HG03066 (cell line): ENCODE measurements at regions not wholly inside any gene's neighbourhood (a gene's known extent, or its start where the extent isn't known, plus 50 kb on each side); places are given as distances from the start of the nearest gene placed in this dataset.

Experiments used
- ATAC-seq: cut with Tn5 transposase; IDR thresholded peaks from one replicate; pipeline ENCODE4 v1.9.1; 2021; ENCODE audit warnings: low read depth; ENCODE audit not compliant: unreplicated experiment

DNA sequence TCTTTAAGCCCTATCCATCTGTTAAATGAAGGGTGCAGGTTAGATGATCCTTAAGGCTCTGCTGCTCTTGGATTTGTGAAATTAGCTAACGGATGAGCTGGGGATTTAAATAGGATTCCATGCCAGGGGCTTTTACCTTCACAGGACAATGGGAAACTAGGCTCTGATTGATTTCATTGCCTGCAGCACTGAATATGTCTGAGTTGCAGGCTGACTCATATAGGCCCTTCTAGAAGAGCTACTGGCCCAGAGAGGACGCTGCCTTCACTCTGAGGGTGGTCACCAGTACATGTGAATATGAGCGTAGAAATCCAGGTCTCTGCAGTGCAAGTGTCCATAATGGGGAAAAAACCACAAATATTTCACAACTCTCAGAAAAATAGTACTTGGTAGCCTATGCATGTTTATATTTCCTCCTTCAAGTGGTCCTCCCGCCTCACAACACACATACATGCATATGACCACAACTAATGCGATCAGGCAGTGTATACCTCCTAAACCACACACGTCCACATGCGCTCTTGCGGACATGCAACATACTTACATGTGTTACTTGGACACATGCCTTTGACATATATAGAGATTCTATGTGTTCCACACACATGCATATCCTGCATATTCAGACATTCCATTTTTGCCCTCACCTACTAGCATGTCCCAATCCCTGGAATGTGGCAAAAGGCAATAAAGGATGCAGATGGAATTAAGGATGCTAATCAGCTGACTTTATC is 233.8 kb upstream of the JUN start:
- ATAC-seq, result no peak

DNA sequence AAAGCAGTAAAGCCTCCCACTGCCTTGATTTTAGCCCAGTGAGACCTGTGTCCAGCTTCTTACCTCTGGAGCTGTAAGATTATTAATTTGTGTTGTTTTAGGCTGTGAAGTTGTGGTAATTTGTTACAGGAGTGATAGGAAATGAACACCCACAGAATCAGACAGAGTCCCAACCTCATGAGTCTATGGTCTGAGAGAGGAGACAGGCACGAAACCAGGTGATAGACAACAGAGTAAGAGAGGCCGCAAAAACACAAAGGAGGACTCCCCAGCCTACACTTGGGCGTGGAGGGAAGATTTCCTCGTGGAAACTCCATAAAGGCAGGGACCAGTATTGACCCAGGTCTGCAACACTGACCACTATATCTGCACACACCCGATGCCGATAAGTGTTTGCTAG is 234.6 kb upstream of the JUN start:
- no peak for ATAC-seq

DNA sequence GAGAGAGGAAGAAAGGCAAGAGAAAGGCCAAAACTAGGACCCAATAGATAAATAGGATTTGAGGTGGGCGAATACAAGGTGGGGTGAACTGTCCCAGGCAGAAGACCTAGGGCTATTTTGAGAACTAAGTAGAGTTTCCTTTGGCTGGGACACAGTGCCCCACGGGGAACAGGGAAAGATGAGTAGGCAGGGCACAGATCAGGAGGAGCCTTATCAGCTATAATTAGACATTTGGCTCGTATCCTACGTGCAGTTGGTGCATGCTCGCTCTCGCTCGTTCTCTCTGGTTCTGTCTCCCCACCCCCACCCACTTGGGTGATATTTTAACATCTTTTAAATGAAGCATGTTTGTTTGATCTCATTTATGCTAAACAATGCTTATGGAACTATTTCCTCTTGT is 235.0 kb upstream of the JUN start:
- no peak for ATAC-seq

DNA sequence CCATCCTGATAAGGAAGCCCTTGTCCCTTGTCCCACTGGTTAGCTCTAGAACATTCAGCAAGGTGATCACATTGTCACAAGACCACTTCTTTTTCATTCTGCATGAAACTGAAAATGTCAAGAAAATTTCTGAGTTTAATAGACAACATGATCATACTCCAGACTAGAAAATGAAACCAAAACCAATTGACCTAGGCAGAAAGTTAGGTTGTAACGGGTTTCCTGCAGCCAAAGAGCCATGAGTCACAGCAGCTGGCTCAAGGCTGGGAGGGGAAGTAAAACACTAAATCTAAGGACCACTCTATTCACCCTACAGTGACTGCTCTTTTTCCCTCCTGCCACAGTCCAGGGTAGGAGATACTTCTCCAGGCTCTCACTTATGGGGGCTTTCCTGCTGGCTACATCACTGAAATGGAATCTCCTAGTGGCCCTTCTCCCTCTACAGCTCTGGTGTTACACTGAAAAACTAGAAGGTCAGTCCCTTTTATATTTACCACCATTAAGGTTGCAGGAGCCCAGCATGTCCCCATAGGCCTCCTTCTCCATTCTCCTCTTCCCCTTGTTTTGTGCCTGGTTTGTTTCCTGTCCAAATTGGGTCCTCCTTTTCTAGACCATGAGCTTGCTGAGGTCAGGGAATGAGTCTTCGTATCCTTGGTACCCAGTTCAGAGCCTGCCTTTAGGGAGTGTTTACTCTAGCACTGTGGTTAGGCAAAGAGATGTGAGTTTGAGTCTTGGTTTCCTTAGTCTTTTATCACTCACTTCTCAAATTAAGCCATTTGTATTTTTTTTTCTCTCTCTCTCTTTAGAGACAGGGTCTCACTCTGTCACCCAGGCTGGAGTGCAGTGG is 236.5 kb upstream of the JUN start:
- peak; percentile 93 for ATAC-seq

DNA sequence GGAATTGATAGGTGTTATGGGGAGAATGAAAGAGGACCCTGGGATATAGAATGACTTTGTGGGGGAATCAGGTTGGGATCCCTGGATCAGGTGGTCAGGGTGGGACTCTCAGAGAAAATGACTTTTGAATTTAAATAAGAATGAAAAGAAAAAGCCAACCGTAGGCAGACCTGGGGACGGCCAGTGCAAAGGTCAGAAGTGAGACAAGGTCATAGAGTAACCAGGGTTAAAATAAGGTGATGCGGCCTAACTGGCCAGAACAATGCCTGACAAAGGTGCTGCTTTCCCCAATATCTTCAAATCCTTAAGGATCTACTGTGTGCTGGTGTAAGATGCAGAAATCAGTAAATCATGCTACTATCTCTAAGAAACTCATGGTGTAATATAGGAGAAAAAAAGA is 238.4 kb upstream of the JUN start:
- no peak for ATAC-seq

DNA sequence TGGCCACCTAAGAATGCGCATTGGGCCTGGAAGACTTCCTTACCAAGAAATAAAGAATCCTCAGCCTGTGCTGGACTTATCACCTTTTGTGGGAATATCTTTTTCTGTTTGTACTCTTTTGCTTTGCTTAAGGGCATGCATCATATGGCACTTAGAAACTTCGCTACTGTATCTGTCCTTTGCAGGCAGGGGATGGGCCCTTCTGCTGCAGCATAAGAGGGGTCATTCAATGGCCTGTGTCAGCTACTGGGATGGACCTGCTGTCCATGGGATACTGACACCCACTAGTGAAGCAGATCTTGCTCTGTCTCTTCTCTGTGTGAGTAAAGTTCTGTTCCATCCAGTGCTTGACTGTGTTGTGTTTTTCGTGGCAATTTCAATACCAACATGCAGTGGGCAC is 239.0 kb upstream of the JUN start:
- ATAC-seq, result no peak

DNA sequence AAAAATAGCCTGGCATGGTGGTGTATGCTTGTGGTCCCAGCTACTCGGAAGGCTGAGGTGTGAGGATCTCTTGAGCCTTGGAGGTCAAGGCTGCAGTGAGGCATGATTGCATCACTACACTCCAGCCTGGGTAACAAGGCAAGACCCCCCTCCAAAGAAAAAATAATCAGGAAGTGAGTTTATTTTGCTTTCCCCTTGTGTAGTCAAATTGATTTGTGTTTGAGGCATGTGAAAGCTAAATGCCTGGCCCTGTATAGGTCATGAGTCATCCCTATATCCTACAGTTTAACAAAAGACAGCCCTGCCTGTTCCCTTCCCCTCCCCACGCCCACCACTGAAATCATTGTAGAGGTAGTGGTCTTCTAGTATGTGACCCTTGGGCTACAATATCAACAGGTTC is 241.4 kb upstream of the JUN start:
- no peak for ATAC-seq

DNA sequence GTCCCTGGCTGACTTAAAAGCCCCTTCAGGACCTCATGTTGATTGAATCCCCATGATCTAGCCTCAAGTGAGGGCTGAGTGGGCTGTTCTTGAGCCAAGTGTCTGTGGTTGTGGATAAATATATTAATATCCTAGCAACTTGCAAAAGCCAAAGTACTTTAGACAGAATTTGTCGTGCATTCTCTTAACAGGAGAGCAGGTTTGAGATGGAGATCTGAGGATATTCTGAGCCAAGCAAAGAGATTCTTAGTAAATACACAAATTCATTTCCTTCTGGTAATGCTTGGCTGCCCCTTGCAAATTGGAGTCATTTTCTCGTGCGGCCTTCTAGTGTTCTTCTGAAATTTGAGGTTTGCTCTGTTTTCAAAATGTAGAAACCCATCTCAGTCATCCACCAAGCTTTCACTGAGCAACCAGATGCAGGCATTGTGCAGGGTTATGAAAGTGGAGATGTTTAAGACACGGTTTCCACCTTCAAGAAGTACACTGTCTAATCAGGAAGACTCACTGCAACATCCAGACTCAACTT is 242.1 kb upstream of the JUN start:
- peak; percentile 92 for ATAC-seq

DNA sequence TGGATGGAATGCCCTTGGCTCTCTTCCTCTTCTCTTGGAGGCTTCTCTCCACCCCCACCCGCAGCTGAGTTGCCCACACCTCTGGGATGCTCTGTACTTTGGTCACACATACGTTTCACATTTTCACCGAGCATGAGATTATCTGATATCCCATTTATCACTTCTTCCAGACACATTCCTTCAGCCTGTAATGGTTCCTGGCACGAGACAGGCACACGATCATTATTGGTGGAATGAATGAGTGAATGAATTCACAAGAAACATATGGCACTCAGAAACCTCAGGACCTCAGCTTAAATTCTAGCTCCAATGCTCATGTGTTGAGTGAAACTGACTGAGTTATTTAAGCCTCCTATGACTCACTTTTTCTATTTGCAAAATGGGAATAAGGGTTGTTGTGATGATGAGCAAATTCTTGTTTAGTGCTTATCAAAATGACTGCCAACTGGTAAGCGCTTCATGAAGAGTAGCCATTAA is 242.7 kb upstream of the JUN start:
- peak; percentile 9 for ATAC-seq

DNA sequence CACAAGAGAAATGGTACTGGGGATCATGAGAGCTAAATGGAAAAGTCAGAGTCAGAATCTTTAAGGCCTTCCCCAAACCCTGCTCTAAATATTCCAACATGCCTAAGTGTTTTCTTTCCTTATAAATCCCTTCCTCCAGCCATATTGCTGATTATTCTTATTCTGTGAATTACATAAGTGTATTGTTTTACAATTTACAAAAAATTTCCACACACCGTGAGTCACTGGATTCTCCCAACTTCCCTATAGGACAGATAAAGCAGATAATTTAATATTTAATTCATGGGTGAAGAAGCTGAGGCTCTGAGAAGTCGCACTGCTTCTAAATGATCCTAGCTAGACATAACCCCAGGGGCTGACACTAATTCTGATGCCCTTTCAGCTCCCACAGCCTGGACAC is 243.3 kb upstream of the JUN start:
- ATAC-seq, result no peak

DNA sequence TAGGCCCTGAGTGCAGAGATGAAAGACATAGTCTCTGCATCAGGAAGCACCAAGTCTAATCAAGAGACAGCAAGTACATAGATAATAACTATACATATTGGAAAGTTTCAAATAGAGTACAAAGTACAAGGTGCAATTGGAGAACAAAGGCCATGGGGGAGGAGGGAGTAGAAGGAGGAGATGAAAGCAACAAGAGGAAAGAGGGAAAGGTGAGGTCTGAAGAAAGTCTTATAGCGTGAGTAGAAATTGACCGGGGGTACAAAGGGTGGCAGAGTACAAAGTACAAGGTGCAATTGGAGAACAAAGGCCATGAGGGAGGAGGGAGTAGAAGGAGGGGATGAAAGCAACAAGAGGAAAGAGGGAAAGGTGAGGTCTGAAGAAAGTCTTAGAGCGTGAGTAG is 244.2 kb upstream of the JUN start:
- ATAC-seq, result no peak

DNA sequence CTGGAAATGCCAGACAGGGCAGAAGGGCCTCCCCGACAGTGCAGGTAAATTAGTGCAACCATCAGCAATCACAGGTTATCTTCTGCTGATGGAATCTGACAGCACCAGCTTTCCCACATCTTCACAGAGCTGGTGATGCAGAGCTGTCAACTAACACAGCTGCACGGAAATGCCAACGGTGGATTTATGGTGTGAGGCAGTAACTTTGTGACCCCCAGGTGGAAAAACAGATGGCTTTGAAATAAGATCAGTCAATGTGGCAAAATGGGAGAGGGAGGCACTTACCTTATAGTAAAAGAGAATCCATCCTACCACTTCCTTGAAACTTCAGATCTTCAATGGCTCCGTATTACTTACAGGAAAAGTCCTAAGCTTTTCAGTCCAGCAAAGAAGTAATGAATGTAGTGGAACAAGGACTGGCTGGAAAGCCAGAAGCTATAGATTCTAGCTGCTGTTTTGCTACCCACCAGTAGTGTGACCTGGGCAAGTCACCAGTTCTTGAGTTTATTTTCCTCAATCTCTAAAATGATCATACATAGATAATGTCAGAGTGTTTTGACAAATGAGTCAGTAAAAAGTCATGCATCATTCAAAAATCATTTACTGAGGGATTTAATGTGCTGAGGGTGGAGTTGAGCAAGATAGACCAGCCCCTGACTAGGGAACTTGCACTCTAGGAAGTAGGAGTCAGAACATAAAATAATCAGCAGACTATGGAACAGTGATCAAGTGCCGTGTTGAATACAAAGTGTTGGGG is 245.7 kb upstream of the JUN start:
- no peak for ATAC-seq

DNA sequence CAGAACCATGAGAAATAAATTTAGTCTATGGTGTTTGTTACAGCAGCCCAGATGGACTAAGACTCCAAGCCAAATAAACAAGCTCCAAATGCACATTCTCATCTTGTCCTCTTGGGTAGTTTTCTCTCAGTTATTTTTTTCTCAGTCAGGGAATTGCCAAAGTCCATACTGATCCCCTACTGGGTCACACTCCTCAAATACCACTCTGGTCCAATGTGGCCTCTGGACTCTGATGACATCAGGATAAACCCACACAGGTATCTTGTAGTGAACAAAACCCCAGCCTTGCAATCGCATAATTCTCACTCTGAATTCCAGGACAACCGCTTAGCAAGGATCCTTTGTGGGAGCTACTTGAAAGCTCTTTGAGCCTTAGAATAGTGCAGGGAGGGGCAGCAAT is 248.4 kb upstream of the JUN start:
- no peak for ATAC-seq

DNA sequence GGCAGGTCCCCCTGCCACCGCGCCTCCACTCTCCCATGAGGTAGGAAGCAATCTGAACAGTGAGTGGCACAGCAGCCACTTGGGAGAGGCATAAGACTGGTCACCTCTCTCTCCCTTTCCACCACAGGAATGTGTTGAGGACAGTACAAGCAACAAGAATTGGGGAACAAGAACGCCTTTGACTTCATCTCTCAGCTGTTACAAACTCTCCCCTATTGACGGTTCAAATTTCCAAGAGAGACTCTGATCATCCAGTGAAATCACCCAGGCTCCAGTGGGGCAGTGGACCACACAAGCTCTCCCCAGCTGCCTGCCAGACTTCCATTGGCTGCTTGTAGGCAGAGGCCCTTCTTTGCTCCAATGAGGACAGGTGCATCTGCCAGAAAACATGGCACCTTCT is 249.9 kb upstream of the JUN start:
- ATAC-seq, result no peak

DNA sequence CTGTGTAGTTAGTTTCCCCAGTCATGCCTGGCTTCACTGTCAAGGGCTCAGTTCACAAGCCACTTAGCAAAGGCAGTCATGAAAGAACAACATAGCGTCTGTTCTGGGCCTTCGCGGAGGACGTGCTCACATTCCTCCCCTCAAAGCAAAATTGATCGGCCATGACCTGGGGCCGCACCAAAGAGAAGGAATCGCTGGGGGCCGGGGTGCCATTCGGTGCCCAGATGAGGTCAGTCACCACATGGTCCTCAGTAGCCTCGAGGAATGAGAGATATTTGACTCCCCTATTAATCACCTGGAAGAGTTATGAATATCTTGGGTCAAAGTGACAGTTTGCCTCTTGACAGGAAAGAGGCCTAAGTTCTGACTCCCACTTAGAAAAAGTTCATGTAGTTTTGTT is 251.1 kb upstream of the JUN start:
- no peak for ATAC-seq

DNA sequence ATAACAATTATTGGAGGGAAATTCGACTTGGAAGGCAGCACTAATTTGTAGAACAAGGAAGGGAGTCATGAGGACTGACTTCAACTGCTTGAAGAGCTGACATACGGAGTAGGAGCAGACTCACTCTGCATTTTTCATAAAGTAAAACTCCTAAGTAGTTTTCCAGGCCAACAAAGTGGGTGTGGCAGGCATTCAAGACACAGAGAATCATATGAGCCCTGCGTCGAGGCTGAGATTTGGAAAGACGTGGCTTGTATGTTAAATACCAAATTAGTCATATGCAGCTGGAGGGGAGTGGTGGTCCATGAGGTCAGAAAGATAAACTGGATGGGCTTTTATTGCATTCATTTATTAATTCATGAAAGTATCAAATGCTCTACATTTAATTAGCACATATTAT is 255.7 kb upstream of the JUN start:
- ATAC-seq, result no peak

DNA sequence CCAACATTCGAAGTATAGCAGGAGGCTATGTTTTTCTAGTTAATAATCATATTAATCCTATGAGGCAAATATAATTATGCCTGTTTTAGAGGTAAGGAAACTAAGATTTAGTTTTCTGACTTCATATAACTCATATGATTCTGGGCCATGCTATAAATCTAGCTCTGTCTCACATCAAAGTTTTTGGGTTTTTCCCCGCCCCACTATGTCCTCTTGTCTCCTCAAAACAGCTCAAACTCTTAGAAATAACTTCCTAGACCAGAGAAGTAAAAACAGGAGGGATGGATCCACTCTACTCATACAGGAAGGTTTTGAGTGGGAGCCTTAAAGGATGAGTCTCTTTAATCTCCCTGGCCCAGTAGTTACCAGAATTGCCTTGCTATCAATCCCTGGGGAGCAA is 256.4 kb upstream of the FGGY start:
- no peak for ATAC-seq

DNA sequence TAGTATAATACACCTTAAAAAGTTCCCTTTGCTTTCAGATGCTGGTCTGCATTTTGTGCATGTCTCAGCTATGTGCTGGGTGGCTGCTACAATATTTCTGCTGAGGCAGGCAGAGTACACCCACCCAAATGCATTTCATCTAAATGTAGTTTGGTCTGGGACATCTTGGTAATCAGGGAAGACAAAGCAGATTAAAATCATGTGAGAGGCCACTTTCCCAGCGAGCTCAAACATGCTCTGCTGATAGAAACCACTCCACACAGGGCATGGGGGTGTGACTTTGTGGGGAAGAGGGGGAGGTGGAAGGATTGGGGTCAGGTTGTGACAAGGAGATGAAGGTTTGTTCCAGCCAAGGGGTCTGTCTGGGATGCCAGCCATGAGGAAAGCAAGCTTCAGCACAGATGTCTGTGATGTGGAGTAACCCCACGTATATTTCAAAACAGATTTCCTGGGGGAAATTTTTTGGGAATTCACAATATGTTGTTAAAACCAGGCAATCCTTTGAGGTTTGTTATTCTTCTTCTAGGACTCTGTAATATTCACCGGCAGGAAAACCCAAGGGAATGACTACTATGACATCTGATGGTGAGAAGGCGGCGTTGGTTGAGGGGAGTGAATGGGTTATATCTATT is 255.1 kb upstream of the FGGY start:
- no peak for ATAC-seq

DNA sequence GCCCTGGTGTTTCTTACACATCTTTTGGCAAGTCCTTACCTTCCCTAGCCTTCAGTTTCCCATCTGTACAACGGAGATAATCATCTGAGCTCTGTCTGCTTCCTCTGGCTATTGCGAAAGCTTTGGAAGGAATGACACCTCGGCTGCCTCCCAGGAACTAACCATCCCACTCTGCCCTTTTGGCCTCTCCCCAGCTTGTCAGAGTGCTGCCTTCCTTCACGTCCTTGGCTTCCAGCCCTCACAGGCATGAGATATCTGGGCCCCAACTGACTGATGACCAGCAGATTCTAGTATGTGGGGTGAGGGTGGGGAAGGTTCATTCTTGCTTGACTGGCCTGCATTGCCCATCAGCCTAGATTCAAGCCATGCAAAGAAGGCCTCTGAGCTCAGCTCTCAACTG is 253.1 kb upstream of the FGGY start:
- no peak for ATAC-seq

DNA sequence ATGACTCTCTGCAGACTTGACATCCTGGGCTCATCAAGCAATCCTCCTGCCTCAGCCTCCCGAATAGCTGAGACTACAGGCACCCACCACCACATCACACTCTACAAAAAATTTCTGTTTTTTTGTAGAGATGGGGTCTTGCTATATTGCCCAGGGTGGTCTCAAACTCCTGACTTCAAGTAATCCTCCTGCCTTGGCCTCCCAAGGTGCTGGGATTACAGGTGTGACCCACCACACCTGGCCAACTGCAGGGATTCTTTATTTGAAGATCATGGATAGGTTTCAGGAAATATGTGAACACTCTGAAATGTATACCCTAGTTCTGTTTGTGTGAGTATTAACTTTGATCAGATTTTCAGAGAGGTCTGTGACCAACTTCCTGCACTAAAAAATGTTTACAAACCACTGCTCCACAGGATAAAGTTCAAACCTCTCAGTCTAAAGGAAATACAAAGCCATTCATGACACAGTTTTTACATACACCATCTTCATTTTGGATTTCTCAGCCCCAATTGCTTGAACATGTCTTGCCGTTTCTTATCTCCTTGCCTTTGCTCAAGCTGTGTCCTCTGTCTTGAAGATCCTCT is 252.3 kb upstream of the FGGY start:
- ATAC-seq, result no peak
